SIG-M5 treated with dmso at 0.1 percent for 504 hours (cell line): ENCODE measurements at regions not wholly inside any gene's neighbourhood (a gene's known extent, or its start where the extent isn't known, plus 50 kb on each side); places are given as distances from the start of the nearest gene placed in this dataset.
A peak's percentile ranks its signal among the peaks of the same experiment; 100 is the strongest.

Experiments used
- DNase-seq: peaks from one replicate; lab custom pipeline; 2025; ENCODE audit not compliant: unreplicated experiment; lab: John Stamatoyannopoulos, UW

- DNase-seq, result no peak
These were observed 333.9 kb upstream of the CCDC196 start for GRCh38 chr14:66152302-66152701.

GRCh38 chr14:66152747-66153146 is 333.4 kb upstream of the CCDC196 start:
- no peak for DNase-seq

- no peak for DNase-seq
These were observed 323.1 kb upstream of the CCDC196 start for GRCh38 chr14:66163023-66163422.

GRCh38 chr14:66165337-66165736 is 320.8 kb upstream of the CCDC196 start:
- DNase-seq, result no peak

- no peak for DNase-seq
These were observed 311.7 kb upstream of the CCDC196 start for GRCh38 chr14:66174453-66174891.

- DNase-seq, result no peak
These were observed 308.2 kb upstream of the CCDC196 start for GRCh38 chr14:66177935-66178334.

- DNase-seq, result no peak
These were observed 289.5 kb upstream of the CCDC196 start for GRCh38 chr14:66196670-66197069.

DNA sequence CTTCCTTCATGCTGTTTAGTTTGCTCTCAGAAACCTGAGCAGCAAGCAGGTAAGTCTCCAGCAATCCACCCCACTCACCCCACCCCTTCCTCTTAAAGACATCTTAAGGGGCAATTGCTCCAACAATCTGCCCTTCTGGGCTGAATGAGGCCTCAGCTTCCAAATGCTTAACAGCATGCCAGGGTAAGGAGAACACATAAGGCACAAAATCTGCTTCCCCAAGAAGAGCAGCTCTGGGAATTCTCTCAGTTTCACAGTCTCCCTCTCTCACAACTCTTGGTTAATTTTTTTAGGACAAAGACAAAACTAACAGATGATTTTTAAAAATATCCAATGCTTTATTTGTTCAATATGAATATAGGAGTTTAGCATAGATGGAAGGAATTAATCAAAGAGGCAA is 288.9 kb upstream of the CCDC196 start:
- DNase-seq, result no peak

DNA sequence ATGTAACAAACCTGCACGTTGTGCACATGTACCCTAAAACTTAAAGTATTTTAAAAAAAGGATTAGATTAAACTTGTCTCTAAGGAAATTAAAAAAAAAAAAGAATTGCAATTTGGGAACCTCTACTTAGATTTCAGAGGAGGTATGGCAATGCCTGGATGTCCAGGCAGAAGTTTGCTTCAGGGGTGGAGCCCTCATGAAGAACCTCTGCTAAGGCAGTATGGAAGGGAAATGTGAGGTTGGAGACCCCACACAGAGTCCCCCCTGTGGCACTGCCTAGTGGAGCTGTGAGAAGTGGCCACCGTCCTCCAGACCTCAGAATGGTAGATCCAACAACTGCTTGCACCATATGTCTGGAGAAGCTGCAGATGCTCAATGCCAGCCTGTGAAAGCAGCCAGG is 279.6 kb upstream of the CCDC196 start:
- no peak for DNase-seq

GRCh38 chr14:66216763-66217162 is 269.4 kb upstream of the CCDC196 start:
- DNase-seq, result no peak

- no peak for DNase-seq
These were observed 266.3 kb upstream of the CCDC196 start for GRCh38 chr14:66219886-66220285.

- no peak for DNase-seq
These were observed 261.5 kb upstream of the CCDC196 start for GRCh38 chr14:66224492-66225178.

DNA sequence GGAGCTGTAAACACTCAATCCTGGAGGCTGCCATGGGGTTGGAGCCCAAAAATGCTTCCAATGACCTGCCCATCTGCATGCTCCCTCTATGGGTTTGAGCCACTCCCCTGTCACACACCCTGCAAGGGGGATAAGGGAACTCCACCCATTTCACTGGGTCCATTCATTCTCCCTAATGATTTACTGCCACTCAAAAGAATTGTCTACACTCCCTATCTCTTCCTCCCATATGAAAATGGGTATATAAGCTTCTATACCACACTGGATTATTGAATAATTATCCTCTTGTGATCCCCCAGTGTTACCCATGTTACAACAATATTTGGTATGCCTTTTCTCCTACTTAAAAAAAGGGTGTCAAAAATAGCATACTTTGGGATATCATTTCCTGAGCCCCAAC is 260.8 kb upstream of the CCDC196 start:
- DNase-seq, result no peak

- DNase-seq, result no peak
These were observed 257.8 kb upstream of the CCDC196 start for GRCh38 chr14:66228267-66228970.

- no peak for DNase-seq
These were observed 254.4 kb upstream of the CCDC196 start for GRCh38 chr14:66231820-66232219.

DNA sequence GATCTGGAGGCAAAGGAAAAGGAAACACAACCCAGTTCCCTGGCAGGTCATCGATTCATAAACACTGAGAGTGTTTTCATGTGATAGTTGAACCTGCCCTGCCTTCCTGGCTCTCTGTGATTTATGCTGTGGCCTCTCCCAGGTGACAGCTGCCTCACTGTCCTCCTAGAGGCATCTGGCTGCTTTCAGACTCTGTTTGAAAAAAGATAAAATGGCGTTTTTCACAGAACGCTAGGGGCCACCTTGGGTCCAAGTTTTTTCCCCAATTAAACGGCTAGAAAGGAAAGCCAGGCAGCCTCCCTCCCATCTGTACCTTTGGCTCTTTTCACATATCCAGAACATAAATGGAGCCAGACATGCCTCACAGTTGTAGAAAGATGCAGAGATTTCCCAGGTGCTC is 252.6 kb upstream of the CCDC196 start:
- DNase-seq, result no peak

GRCh38 chr14:66234411-66234810 is 251.8 kb upstream of the CCDC196 start:
- no peak for DNase-seq

- no peak for DNase-seq
These were observed 248.4 kb upstream of the CCDC196 start for GRCh38 chr14:66237741-66238140.

GRCh38 chr14:66238969-66239368 is 247.2 kb upstream of the CCDC196 start:
- no peak for DNase-seq

- no peak for DNase-seq
These were observed 246.6 kb upstream of the CCDC196 start for GRCh38 chr14:66239589-66239988.

- DNase-seq, result peak; percentile 1
These were observed 246.1 kb upstream of the CCDC196 start for GRCh38 chr14:66240105-66240504.

DNA sequence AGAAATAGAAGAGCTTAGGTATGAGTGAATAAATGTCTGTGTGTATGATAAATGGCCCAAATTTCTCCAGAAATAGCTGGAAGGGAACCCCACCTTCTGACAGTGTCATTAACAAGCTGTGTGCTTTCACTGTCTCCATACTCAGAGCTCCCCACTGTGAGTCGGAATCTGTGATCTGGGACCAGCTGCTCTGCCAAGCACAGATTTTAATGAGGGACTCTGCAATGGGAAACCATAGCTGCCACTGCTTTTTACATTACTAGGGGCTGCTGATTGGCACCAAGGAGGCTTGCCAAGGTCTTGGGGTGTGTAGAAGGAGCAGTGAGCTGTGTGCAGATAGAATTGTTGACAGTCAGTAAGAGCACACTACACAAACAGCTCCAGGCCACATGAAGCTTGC is 244.2 kb upstream of the CCDC196 start:
- DNase-seq, result no peak

GRCh38 chr14:66244834-66245233 is 241.3 kb upstream of the CCDC196 start:
- DNase-seq, result no peak
